Fibroblast of mammary gland (primary cell): ENCODE measurements at regions not wholly inside any gene's neighbourhood (a gene's known extent, or its start where the extent isn't known, plus 50 kb on each side); places are given as distances from the start of the nearest gene placed in this dataset.
A peak's percentile ranks its signal among the peaks of the same experiment; 100 is the strongest.

ENCODE experiments used
- DNase-seq: peaks from one replicate; pipeline ENCODE4 v3.0.0-alpha.2; 2010; ENCODE audit warnings: low read depth
- H3K4me3 ChIP-seq: 2 replicates; pipeline ENCODE4 v1.5.1; 2011; ENCODE audit warnings: low read depth, mild to moderate bottlenecking, low read length, moderate library complexity; ENCODE audit not compliant: control insufficient read depth
- CTCF ChIP-seq: conservative IDR thresholded peaks from 2 replicates; pipeline ENCODE4 v1.5.1; 2011; ENCODE audit warnings: low read depth, low read length, inconsistent platforms; ENCODE audit not compliant: control insufficient read depth, insufficient read depth

DNA sequence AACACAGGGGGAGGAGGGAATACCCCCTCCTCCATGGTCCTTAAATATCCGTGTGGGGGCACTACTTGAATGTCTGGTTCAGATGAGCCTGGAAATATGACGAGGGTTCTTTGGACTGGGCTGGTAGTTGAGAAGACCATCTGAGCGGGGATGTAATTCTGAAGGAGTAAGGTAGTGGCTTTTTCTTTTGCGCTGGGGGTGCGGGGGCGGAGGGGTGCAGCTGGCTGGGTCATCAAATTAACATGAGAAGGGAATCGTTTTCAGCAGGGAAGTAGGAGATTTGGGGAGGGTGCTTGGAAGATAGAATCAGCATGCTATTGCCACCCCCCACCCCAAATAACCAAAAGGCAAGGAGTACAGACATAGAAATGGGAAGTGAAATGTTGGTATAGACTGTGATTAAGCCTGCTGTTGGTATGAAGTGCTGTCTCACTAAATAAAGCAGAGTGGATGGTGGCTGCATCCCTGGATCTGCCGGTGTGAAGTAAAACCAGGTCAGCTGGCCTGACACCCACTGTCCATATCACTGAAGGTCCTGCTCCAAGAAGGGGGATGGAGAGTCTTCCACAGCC is 121.9 kb upstream of the HSD17B12 start:
- DNase-seq, result no peak
- no peak for TF ChIP-seq CTCF
- no peak overlapping the region for H3K4me3 ChIP-seq

- DNase-seq, result no peak
- no peak for TF ChIP-seq CTCF
- no peak overlapping the region for H3K4me3 ChIP-seq
These were observed 118.7 kb upstream of the HSD17B12 start for GRCh38 chr11:43561832-43562231.

DNA sequence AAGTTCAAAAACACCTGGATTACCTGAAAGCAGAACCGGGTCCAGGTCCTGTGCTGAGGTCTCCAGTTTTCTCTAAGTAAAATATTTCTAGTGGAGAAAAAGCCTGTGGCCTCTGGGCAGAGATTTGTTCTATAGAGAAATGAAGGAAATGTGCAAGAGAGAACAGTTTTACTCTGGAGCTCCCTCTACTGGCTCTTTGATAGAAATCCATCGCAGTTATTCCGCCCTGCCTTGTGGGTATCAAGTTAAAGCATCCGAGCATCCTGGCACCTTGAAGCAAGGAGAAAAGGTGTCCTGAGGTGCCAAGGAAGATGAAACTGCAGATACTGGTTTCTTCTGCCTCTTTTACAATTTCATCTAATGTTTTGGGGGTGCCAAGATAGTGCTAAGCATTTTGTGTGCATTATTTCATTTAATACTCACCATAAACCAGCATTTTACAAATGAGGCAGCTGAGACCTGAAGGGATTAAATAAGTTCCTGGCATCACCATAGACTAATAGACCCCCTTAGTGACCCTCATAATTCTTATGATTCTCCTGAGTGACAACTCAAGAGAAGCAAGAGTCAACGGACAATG is 113.1 kb upstream of the HSD17B12 start:
- peak; percentile 66 for DNase-seq
- no peak overlapping the region for H3K4me3 ChIP-seq
- TF ChIP-seq CTCF, result peak; percentile 76

DNA sequence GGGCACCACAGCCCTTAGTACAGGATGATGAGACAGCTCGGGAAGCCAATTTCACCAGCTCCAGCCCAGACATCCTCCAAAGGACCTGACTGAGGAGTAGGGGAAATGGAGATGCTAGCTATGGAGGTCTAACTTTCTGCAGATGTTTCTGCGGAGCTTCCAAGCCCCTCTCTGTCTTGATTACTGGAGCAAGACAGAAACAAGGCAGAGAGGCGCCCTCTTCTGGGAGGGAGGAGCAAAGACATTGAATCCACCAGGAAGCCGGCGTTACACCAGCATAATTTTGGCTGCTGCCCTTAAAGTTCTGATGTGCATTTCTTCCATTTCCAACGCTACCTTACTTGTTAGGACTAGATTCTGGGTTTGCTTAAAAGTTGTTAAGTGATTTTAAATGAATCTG is 107.3 kb upstream of the HSD17B12 start:
- H3K4me3 ChIP-seq, result no peak overlapping the region
- TF ChIP-seq CTCF, result peak; percentile 60
- peak; percentile 39 for DNase-seq

DNA sequence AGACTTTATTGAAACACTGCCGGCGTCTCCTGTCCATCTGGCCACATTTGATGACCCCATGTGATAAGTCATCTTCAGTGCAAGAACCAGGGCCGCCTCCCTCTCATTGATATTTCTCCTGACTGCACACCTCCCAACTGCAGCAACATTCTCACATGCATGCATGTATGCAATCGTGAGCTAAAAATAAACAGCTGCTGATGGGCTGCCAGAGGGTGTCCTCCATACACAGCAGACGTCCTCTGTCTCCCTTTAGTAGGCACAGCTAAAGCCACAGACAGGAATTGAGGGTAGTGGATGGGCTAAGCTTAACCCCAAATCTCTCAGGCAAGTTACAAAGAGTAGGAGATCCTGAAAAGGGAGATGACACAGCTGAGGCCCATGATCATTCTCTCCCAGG is 106.7 kb upstream of the HSD17B12 start:
- no peak for TF ChIP-seq CTCF
- DNase-seq, result no peak
- no peak overlapping the region for H3K4me3 ChIP-seq

GRCh38 chr11:43574411-43574810 is 106.1 kb upstream of the HSD17B12 start:
- H3K4me3 ChIP-seq, result no peak overlapping the region
- no peak for DNase-seq
- TF ChIP-seq CTCF, result no peak
